AG20443 (cell line): ENCODE measurements at regions not wholly inside any gene's neighbourhood (a gene's known extent, or its start where the extent isn't known, plus 50 kb on each side); places are given as distances from the start of the nearest gene placed in this dataset.

Experiments used
- DNase-seq: peaks from one replicate; pipeline ENCODE4 v3.0.0; 2012; ENCODE audit warnings: low spot score, mixed read lengths

GRCh38 chr7:68671046-68671445, 927.2 kb upstream of the AUTS2 start:
- DNase-seq, result peak; percentile 21

- no peak for DNase-seq
These were observed 926.6 kb upstream of the AUTS2 start for GRCh38 chr7:68671671-68672070.

GRCh38 chr7:68674826-68675225, 923.4 kb upstream of the AUTS2 start:
- DNase-seq, result no peak

- no peak for DNase-seq
These were observed 921.3 kb upstream of the AUTS2 start for GRCh38 chr7:68676813-68677535.

GRCh38 chr7:68678196-68678595, 920.1 kb upstream of the AUTS2 start:
- DNase-seq, result no peak

GRCh38 chr7:68679459-68680234, 918.6 kb upstream of the AUTS2 start:
- DNase-seq, result no peak

- no peak for DNase-seq
These were observed 917.9 kb upstream of the AUTS2 start for GRCh38 chr7:68680235-68680872.

GRCh38 chr7:68682910-68683309, 915.4 kb upstream of the AUTS2 start:
- no peak for DNase-seq

- DNase-seq, result no peak
These were observed 913.9 kb upstream of the AUTS2 start for GRCh38 chr7:68684246-68684839.

- DNase-seq, result no peak
These were observed 913.3 kb upstream of the AUTS2 start for GRCh38 chr7:68684996-68685395.

GRCh38 chr7:68688416-68689086, 909.7 kb upstream of the AUTS2 start:
- no peak for DNase-seq

- DNase-seq, result no peak
These were observed 909.2 kb upstream of the AUTS2 start for GRCh38 chr7:68689087-68689433.

- DNase-seq, result peak; percentile 74
These were observed 906.7 kb upstream of the AUTS2 start for GRCh38 chr7:68691261-68692216.

GRCh38 chr7:68692511-68692910, 905.8 kb upstream of the AUTS2 start:
- DNase-seq, result no peak

- DNase-seq, result no peak
These were observed 903.6 kb upstream of the AUTS2 start for GRCh38 chr7:68694656-68695055.

- DNase-seq, result no peak
These were observed 900.4 kb upstream of the AUTS2 start for GRCh38 chr7:68697796-68698280.

GRCh38 chr7:68699090-68699711, 899.1 kb upstream of the AUTS2 start:
- DNase-seq, result peak; percentile 58

GRCh38 chr7:68700414-68700813, 897.9 kb upstream of the AUTS2 start:
- DNase-seq, result no peak

GRCh38 chr7:68706291-68706690, 892.0 kb upstream of the AUTS2 start:
- no peak for DNase-seq

GRCh38 chr7:68707159-68707558, 891.1 kb upstream of the AUTS2 start:
- no peak for DNase-seq
